ENCODE measurements at regions not wholly inside any gene's neighbourhood (a gene's known extent, or its start where the extent isn't known, plus 50 kb on each side); places are given as distances from the start of the nearest gene placed in this dataset.

DNA sequence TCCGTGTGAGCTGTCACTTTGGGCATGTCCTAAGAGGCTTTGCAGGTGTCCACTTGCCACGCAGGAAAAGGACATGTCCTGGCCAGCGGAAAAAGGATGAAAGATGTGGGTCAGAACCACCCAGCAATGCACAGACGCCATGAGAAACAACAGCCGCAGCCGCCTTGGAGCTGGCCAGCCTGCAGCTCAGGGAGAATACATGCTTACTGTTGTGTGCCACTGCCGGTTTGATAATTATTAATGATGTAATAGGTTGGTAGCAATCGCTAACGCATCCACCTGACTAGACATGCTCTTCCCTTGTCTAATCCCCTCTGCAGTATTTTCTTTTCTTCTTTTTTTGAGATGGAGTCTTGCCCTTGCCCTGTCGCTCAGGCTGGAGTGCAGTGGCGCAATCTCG is 221.7 kb downstream of the HAUS1 start:
- DNase-seq, result no peak

DNA sequence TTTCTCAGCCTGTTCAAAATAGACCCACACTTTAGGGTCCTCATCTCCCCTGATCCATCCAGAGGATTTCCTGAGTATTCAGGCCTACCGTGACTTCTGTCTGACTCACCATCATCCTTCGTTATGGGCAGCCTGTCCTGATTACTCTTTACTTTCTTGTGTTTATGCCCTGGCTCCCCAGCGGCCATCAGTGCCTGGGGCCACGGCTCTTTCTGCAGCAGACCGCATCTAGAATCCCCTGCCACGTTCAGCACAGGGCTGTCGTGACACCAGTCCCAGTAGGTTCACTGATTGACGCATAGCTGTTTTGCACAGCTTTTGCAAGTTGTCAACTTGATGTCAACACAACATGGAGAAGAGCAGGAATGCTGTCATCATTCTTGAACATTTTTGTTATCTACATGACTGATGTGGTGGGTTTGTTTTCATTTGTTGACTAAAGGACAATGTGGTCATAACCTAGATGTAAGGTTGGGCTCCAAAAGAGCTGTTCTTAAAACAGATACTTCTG is 225.6 kb downstream of the HAUS1 start:
- DNase-seq, result no peak

GRCh38 chr18:46331316-46331715 is 227.1 kb downstream of the HAUS1 start:
- DNase-seq, result no peak

- DNase-seq, result no peak
These were observed 228.2 kb downstream of the HAUS1 start for GRCh38 chr18:46332286-46332801.

DNA sequence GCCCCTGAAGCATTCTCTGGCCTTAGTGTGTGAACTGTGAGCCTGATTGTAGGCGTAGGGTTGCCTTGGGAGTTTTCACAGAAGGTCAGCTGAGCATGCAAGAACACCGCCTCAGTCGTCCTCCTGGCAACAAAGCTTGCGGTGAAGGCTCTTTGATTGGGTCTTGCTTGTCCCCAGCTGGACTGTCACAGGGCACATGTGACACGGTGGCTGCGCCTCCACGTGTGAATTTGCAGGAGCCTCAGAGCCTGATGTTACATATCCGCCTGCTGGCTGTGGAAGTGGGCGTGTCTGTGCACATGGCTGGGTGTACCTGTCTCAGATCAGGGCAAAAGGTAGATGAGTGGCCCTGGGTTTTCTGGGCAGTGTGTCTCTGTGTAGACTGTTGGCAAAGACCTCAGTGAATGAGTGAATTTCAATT is 228.7 kb downstream of the HAUS1 start:
- no peak for DNase-seq

- DNase-seq, result peak; percentile 12
These were observed 229.4 kb downstream of the HAUS1 start for GRCh38 chr18:46333431-46334135.

- no peak for DNase-seq
These were observed 230.7 kb downstream of the HAUS1 start for GRCh38 chr18:46334868-46335281.

GRCh38 chr18:46335534-46336101 is 231.4 kb downstream of the HAUS1 start:
- DNase-seq, result no peak

DNA sequence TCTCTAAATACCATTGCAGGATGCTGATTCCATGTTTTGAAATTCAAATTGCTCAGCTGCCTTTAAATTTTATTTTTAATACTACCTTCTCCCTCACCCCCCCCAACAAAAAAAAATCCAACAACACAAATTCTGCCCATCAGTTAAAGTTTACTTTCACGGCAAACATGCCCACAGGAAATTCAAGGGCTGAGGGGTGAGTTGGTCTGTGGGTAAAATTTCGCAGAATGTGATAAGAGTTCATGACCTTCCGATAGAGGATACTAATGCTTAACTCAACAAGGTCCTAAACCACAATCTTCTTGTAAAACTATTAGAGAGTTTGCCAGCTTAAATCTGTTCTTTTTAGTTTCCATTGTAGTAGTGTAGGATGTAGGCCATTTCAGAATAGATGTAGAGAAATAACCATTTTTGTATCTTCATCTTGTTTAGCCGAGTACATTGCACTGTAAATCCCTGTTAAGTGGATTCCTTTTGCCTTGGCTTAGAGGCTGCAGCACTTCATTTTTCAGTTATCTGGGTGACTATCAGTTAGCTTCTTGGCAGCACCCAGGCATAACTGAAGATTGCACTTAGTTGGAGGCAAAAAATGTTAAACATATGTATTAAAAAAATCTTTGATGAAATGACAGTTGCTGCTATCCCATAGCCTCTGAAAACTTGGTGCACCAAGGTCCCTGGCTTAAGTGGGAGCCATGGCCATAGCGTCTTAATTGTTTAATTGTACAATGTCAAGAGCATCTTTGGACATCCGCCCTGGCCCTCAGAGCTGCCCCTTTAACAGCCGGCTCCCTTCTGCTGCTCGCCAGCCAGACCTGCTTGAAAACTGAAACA is 232.3 kb downstream of the HAUS1 start:
- DNase-seq, result no peak

GRCh38 chr18:46337271-46337670 is 233.1 kb downstream of the HAUS1 start:
- DNase-seq, result no peak

DNA sequence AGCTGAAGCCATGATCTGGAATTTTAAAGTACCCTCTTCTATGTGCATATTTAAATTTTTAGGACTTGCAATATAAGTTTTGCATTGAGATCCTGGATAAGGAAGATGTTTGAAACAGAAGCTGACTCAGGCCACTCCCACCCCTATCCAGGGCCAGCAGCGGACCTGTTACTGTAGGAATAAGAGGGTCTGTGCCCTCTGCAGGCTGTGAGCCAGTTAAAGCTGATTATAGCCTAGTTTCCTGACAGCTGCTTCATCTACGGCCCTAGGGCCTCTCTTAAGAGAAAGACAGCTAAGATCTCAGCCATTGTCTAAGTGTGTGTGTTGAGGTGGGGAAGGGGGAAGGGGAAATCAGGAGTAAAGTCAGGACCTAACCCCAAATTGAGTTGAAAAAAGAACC is 234.0 kb downstream of the HAUS1 start:
- no peak for DNase-seq

DNA sequence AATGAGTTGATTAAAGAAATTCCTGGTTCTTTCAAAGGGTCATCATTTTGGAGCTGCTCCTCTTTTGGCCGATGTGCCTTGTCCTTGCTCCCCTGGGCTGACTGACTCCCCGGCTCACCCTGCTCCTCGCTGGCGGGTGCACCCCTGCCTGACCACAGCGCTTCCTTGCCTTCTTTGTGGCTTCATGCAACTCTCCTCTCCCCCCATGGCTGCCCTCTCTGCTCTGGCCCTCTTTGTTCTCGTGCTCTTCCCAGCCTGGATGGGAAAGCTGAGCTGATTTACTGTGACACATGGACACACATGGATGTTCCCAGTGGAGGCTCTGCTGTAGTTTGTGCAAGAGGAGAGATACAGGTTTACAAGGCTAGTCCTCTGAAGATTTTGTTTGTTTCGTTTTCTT is 234.6 kb downstream of the HAUS1 start:
- DNase-seq, result no peak

DNA sequence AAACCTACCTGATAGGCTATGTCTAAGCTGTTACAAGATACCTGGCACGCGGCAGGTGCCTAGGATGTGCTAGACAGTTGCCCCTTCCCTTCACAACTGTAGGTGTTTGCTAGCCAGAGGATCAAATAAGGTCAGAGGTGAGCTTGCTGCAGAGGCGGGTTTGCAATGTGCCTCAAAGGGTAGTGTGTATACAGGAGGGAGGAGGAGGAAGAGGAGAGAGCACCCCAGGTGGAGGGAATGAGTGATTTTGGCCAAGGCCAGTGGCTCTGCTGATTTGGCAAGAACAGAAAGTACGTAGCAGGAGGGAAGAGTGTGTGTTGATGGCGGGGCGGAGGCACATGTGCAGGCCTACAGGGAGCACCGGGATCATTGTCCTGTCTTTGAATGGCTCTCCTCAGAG is 236.5 kb downstream of the HAUS1 start:
- no peak for DNase-seq

DNA sequence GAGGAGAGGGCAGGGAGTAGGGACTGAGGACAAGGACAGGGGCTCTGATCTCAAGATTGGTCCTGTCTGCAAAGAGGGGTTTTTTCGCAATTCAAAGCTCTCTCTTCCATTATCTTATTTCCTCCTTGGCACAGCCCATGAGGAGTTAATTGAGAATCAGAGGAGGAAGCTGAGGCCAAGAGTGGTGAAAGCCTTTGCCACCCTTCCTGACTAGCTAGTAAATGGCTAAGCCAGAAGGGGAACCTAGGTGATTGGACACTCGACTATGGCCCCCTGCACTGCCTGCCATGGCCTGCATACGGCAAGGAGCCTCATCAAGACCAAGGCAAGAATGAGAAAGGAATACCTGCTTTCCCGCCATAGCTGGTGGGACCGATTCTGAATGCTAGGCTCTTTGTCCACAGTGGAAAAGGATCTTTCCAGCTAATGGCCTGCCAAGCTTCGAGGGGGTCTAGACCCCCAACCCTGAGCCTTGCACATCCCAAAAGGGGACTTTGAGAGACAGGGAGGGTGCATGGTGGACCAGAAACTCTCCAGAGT is 237.9 kb downstream of the HAUS1 start:
- DNase-seq, result no peak

DNA sequence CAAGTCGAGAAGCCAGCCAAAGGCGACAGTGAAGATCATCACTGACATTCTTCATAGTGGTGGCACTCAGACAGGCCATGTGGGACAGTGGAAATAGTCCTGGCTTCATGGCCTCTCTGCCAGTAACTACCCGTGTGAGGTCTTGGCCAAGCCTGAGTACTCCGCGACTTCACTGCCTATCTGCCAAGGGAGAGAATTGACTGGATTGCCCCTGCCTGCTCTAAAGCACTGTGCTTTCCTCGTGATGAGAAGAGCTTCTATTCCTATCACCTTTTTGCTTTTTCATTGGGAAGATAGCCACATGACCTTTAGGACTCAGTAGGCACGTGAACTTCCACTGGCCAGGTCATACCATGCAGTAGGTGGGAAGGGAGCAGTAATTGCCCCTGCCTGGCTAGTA is 239.3 kb downstream of the HAUS1 start:
- DNase-seq, result no peak

DNA sequence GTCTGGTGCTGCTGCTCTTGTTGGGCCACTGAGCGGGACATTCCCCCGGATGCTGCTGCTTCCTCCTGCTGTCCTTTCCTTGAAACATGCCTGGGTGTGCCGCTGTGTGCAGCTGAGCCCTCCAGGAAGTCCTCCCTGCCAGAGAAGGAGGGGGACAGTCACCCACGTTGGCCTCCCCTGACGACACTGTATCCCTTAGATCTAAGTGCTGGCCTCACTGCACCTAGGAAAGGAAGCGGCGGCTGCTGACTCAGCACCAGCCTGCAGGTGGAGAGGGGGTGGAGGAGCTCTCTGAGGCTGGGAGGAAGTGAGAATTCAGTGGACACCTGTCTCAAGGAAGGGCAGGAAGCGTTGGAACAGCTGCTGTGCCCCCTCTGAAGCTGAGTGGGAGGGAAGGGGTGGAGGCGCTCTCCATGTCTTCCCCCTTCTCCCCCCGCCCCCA is 239.8 kb downstream of the HAUS1 start:
- peak; percentile 35 for DNase-seq

GRCh38 chr18:46344416-46345180 is 240.4 kb downstream of the HAUS1 start:
- no peak for DNase-seq

DNA sequence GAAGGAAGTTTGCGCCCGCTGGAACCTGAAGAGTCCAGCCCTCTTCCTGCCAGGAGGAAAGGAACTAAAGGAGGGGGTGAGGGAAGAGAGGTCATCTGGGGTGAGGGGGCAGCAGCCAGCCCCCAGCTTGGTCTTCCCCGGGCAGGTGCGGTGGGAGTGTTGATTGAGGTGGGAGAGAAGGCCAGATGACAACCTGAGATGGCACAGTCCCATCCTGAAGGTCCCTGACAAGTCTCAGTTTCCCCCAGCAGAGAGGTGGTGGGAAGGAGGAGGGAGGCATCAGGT is 240.9 kb downstream of the HAUS1 start:
- DNase-seq, result no peak

DNA sequence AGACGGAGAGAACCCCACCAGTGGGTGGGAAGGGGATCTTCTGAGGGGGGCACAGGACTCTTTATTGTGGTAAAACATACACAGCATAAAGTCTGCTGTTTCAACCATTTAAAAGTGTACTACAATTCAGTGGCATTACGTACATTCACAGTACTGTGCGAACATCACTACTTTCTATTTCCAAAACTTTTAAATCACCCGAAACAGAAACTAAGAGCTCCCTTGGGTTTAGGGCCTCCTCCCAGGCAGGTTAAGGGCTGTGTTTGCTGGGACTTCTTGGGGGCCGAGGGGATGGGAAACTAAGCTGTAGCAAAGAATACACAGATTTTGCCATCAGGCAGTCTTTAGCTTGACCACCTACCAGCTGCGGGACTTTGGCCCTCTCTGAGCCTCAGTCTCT is 242.0 kb downstream of the HAUS1 start:
- DNase-seq, result no peak

GRCh38 chr18:46346896-46347630 is 242.9 kb downstream of the HAUS1 start:
- no peak for DNase-seq

DNA sequence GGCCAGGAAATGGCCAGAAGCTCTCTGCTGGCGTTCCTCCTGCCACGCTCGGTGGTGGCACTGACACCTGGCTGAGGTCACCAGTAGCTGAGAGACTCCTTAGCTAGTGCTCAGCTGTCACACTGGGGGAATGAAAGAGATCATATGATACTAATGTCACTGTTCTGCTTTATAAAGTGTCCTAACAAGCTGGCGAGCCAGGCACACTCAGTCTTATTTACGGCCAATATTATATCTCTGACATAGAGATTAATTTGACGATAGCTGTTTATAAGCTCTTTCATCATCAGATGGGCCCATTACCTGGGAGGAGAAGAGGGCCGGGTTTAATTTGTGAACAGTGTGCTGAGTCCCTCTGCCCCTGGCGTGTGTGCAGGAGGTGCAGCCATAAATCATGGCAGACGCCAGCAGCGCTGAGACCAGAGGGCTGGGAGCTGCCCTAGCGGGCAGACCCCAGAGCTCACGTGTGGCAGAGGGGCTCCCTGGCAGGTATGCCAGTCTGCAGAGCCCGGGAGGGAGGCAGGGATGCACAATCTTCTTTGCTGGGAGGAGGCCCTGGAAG is 246.5 kb downstream of the HAUS1 start:
- no peak for DNase-seq

All from stimulated activated CD4-positive, alpha-beta T cell treated with anti-CD3 and anti-CD28 coated beads, Interleukin-4, amount 100 ng/mL, for 24 hours (primary cell).